Keratinocyte (primary cell): ENCODE measurements at regions not wholly inside any gene's neighbourhood (a gene's known extent, or its start where the extent isn't known, plus 50 kb on each side); places are given as distances from the start of the nearest gene placed in this dataset.

ENCODE experiments used
- DNase-seq: peaks from one replicate; pipeline ENCODE4 v3.0.0-alpha.2; 2011; ENCODE audit warnings: low read depth, missing footprints, low spot score
- FAIRE-seq: peaks from 2 replicates; lab custom pipeline; 2011; peaks lifted over from hg19 to GRCh38; lab: Jason Lieb, UNC
- H2AFZ ChIP-seq: 2 replicates; pipeline ENCODE4 v1.6.0; 2012; ENCODE audit warnings: low read length, control low read depth, inconsistent platforms; ENCODE audit not compliant: control insufficient read depth
- H3K27ac ChIP-seq: 2 replicates; pipeline ENCODE4 v1.5.1; 2011; ENCODE audit warnings: low read length; ENCODE audit not compliant: control insufficient read depth, insufficient read depth
- H3K27me3 ChIP-seq: 3 replicates; pipeline ENCODE4 v1.6.0; 2011; ENCODE audit warnings: low read length; ENCODE audit not compliant: control insufficient read depth, insufficient read depth; ENCODE audit errors: extremely low read depth
- H3K36me3 ChIP-seq, 2 experiments: 2 replicates in 1 of 2; 3 replicates in 1 of 2; pipeline ENCODE4 v1.5.1; 2011; ENCODE audit warnings: low read length in 2 of 2, mild to moderate bottlenecking in 1 of 2; ENCODE audit not compliant: control insufficient read depth in 2 of 2, insufficient read depth in 2 of 2; ENCODE audit errors: extremely low read depth in 1 of 2
- H3K4me1 ChIP-seq: 3 replicates; pipeline ENCODE4 v1.5.1; 2011; ENCODE audit warnings: low read length; ENCODE audit not compliant: control insufficient read depth, insufficient read depth; ENCODE audit errors: extremely low read depth
- H3K4me2 ChIP-seq: 3 replicates; pipeline ENCODE4 v1.6.0; 2011; ENCODE audit warnings: low read depth, low read length; ENCODE audit not compliant: control insufficient read depth, insufficient read depth; ENCODE audit errors: extremely low read depth
- H3K4me3 ChIP-seq, 3 experiments: fragments of 200-600 bp in 1 of 3; sonication (generic) in 1 of 3; 2 replicates in 2 of 3; 3 replicates in 1 of 3; pipeline ENCODE4 v1.5.1; 2011 to 2016; ENCODE audit warnings: low read length in 3 of 3, mild to moderate bottlenecking in 3 of 3, control low read depth in 2 of 3, inconsistent platforms in 1 of 3, low read depth in 1 of 3, mixed read lengths in 1 of 3, mixed run types in 1 of 3, moderate library complexity in 1 of 3; ENCODE audit not compliant: control insufficient read depth in 2 of 3, insufficient read depth in 2 of 3; ENCODE audit errors: extremely low read depth in 1 of 3
- H3K79me2 ChIP-seq: 2 replicates; pipeline ENCODE4 v1.6.0; 2012; ENCODE audit warnings: low read length; ENCODE audit not compliant: control insufficient read depth, insufficient read depth
- H3K9ac ChIP-seq: 3 replicates; pipeline ENCODE4 v1.6.0; 2011; ENCODE audit warnings: low read length; ENCODE audit not compliant: control insufficient read depth, insufficient read depth; ENCODE audit errors: extremely low read depth
- H3K9me1 ChIP-seq: 3 replicates; pipeline ENCODE4 v1.6.0; 2011; ENCODE audit warnings: low read length; ENCODE audit not compliant: control insufficient read depth, insufficient read depth; ENCODE audit errors: extremely low read depth
- H3K9me3 ChIP-seq: 2 replicates; pipeline ENCODE4 v1.5.1; 2012; ENCODE audit warnings: low read depth, low read length; ENCODE audit not compliant: control insufficient read depth
- H4K20me1 ChIP-seq: 3 replicates; pipeline ENCODE4 v1.6.0; 2011; ENCODE audit warnings: low read length; ENCODE audit not compliant: control insufficient read depth, insufficient read depth; ENCODE audit errors: extremely low read depth
- EZH2 ChIP-seq: IDR thresholded peaks from one replicate; pipeline ENCODE4 v1.6.1; 2012; ENCODE audit warnings: inconsistent platforms, mild to moderate bottlenecking, low read length, moderate library complexity
- dilution Hi-C: fragments of 300-500 bp; cut with MboI; formaldehyde crosslinking; loops from one replicate; pipeline ENCODE4 v1.7.0; 2020; ENCODE audit warnings: low sequenced_read_pairs; ENCODE audit not compliant: extremely low pct_ligation_motif_present
- TF ChIP-seq, protein P1 (sequence below), 3 experiments: IDR thresholded peaks in 1 of 3; conservative IDR thresholded peaks in 1 of 3; optimal IDR thresholded peaks in 1 of 3; 2 replicates in 2 of 3; 3 replicates in 1 of 3; pipeline versions ENCODE3 to v1.5.1; 2011; ENCODE audit warnings: low read length in 3 of 3, mild to moderate bottlenecking in 3 of 3, moderate library complexity in 2 of 3, control low read depth in 1 of 3, inconsistent platforms in 1 of 3; ENCODE audit not compliant: insufficient read depth in 2 of 3; ENCODE audit errors: extremely low read depth in 1 of 3

DNA sequence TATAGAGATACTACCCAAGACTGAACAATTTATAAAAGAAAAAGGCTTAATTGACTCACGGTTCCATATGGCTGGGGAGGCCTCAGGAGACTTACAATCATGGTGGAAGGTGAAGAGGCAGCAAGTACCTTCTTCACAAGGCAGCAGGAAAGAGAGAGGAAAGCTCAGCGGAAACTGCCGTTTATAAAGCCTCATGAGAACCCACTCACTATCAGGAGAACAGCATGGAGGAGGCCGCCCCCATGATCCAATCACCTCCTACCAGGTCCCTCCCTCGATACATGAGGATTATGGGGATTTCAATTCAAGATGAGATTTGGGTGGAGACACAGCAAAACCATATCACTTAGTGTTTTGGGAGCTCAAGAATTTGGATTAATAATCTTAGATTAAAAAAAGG, 240.2 kb downstream of the UACA start:
- H3K4me1 ChIP-seq = peaks cover 19% of the 10 kb centered on the region
- H3K4me2 ChIP-seq = no peak overlapping the region
- H3K27ac ChIP-seq = no peak overlapping the region
- H3K79me2 ChIP-seq = no peaks in the 10 kb centered on the region
- no peak overlapping the region for H2AFZ ChIP-seq
- no peaks in the 10 kb centered on the region for H3K36me3 ChIP-seq
- no peak overlapping the region for H3K4me3 ChIP-seq
- no peaks in the 10 kb centered on the region for H3K9me3 ChIP-seq
- dilution Hi-C loops = no loop called here
- no peaks in the 10 kb centered on the region for H3K9me1 ChIP-seq
- peaks cover 79% of the 10 kb centered on the region for H3K27me3 ChIP-seq
- DNase-seq = no peak
- H4K20me1 ChIP-seq = peaks cover 13% of the 10 kb centered on the region
- no peak for FAIRE-seq
- H3K9ac ChIP-seq = no peak overlapping the region
- TF ChIP-seq, protein P1, sequence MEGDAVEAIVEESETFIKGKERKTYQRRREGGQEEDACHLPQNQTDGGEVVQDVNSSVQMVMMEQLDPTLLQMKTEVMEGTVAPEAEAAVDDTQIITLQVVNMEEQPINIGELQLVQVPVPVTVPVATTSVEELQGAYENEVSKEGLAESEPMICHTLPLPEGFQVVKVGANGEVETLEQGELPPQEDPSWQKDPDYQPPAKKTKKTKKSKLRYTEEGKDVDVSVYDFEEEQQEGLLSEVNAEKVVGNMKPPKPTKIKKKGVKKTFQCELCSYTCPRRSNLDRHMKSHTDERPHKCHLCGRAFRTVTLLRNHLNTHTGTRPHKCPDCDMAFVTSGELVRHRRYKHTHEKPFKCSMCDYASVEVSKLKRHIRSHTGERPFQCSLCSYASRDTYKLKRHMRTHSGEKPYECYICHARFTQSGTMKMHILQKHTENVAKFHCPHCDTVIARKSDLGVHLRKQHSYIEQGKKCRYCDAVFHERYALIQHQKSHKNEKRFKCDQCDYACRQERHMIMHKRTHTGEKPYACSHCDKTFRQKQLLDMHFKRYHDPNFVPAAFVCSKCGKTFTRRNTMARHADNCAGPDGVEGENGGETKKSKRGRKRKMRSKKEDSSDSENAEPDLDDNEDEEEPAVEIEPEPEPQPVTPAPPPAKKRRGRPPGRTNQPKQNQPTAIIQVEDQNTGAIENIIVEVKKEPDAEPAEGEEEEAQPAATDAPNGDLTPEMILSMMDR (optimal IDR thresholded peaks at IDR 0.05 in 1 of 3, IDR thresholded peaks at IDR 0.05 in 1 of 3, conservative IDR thresholded peaks at IDR 0.05 in 1 of 3; ENCODE audit: extremely low read depth in 1 of 3, insufficient read depth in 2 of 3, low read length in 3 of 3) = no peak
- TF ChIP-seq EZH2 = no peak

DNA sequence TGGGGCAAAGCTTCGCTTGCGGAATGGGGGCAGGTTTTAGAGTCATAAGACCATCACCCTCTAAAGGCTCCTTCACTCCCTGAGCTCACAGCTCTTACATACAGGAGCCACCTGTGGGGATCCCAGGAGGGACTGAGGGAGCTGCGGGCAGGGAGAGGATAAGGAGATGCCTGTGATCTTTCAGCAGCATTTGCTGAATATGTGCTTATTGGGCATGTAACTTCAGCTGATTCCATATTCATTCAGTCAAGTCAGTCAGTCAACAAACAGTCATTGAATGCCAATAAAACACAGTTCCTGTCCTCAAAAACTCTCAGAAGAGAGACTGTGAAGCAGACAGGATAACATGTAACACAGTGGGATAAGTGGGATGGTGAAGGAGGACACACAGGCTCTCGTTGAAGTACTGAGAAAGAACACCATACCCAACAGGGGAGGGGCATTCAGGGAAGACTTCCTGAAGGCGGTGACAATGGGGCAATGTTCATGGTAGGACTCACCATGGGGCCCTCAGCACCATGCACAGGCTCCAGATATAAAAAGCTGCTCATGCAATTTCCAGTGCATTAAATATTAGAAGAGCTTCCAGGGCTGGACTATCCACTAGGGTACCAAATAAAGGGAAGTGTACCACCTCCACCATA, 240.9 kb downstream of the UACA start:
- Histone ChIP-seq H3K9me3 (no peaks in the 10 kb centered on the region), H3K9me1 (no peaks in the 10 kb centered on the region), H3K36me3 (no peaks in the 10 kb centered on the region), H2AFZ (no peak overlapping the region), H3K4me2 (no peak overlapping the region), H3K4me3 (no peak overlapping the region), H4K20me1 (peaks cover 14% of the 10 kb centered on the region), H3K79me2 (no peaks in the 10 kb centered on the region), H3K27ac (no peak overlapping the region), H3K27me3 (peaks cover 80% of the 10 kb centered on the region), H3K9ac (no peak overlapping the region), H3K4me1 (peaks cover 20% of the 10 kb centered on the region)
- dilution Hi-C loops = no loop called here
- DNase-seq (no peak), FAIRE-seq (no peak)
- TF ChIP-seq, protein P1 (optimal IDR thresholded peaks at IDR 0.05 in 1 of 3, IDR thresholded peaks at IDR 0.05 in 1 of 3, conservative IDR thresholded peaks at IDR 0.05 in 1 of 3; ENCODE audit: extremely low read depth in 1 of 3, insufficient read depth in 2 of 3, low read length in 3 of 3) = no peak
- no peak for TF ChIP-seq EZH2
